Vagina (tissue), 2 donors: ENCODE measurements at regions not wholly inside any gene's neighbourhood (a gene's known extent, or its start where the extent isn't known, plus 50 kb on each side); places are given as distances from the start of the nearest gene placed in this dataset.
A peak's percentile ranks its signal among the peaks of the same experiment; 100 is the strongest.

Source experiments
- DNase-seq, 2 donors: peaks; one replicate each; pipeline ENCODE4 v3.0.0-alpha.2; 2017; ENCODE audit errors: extremely low spot score in 2 of 2
- H3K27ac ChIP-seq: fragments of 200-600 bp; sonication (generic); one replicate; pipeline ENCODE4 v1.5.1; 2019
- H3K27me3 ChIP-seq: fragments of 200-600 bp; sonication (generic); one replicate; pipeline ENCODE4 v1.5.1; 2019
- H3K36me3 ChIP-seq, 2 donors: fragments of 200-600 bp; sonication (generic); one replicate each; pipeline ENCODE4 v1.5.1; 2017 to 2019
- H3K4me1 ChIP-seq: fragments of 200-600 bp; sonication (generic); one replicate; pipeline ENCODE4 v1.5.1; 2019
- H3K4me3 ChIP-seq, 2 donors: fragments of 200-600 bp; sonication (generic); 1 replicate in 1 of 2; 2 replicates in 1 of 2; pipeline ENCODE4 v1.5.1; 2016 to 2019
- H3K9me3 ChIP-seq: fragments of 200-600 bp; sonication (generic); one replicate; pipeline ENCODE4 v1.5.1; 2019
- POLR2A ChIP-seq, 2 donors: fragments of 450-650 bp; IDR thresholded peaks; one replicate each; pipeline ENCODE4 v1.6.1; 2017; ENCODE audit warnings: antibody characterized with exemption in 2 of 2, mild to moderate bottlenecking in 2 of 2, moderate library complexity in 2 of 2
- POLR2AphosphoS5 ChIP-seq, 2 donors: sonication (generic); formaldehyde crosslinking; IDR thresholded peaks; one replicate each; pipeline ENCODE4 v1.9.0; 2017; ENCODE audit warnings: antibody characterized with exemption in 2 of 2, mild to moderate bottlenecking in 2 of 2, low read depth in 1 of 2; ENCODE audit not compliant: insufficient read depth in 1 of 2
- intact Hi-C: fragments of 100-400 bp; cut with DNase I; formaldehyde crosslinking; loops from one replicate; pipeline ENCODE4 v1.15.1; 2023
- TF ChIP-seq, protein P1 (sequence below), 3 experiments: fragments of 450-650 bp in 2 of 3; fragments of 200-600 bp in 1 of 3; sonication (generic) in 1 of 3; IDR thresholded peaks; one replicate each; pipeline ENCODE4 v1.5.1; 2017 to 2019; ENCODE audit warnings: antibody characterized with exemption in 3 of 3, mild to moderate bottlenecking in 2 of 3, moderate library complexity in 2 of 3

DNA sequence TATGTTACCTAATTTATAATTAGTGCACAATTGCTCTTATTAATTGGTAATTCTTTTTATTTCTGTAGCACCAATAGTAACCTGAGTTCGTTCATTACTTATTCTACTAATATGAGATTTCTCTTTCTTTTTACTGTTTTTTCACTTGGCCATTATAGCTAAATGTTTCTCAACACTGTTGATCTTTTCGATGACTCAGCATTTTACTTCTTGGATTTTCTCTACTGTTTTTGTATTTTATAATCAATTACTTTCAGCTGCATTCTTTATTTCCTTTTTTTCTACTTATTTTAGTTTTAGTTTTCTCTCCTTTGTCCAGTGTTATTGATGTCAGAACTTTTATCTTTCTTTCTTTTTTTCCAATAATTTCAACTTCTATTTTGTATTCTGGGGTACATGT lies 589.4 kb upstream of the SOX11 start:
- no peaks in the 10 kb centered on the region for H3K36me3 ChIP-seq
- H3K27me3 ChIP-seq = no peaks in the 10 kb centered on the region
- H3K4me3 ChIP-seq = no peak overlapping the region
- TF ChIP-seq POLR2AphosphoS5 (IDR thresholded peaks at IDR 0.05; ENCODE audit: insufficient read depth in 1 of 2, low read depth in 1 of 2) (no peak), POLR2A (IDR thresholded peaks at IDR 0.05) (no peak)
- TF ChIP-seq, protein P1, sequence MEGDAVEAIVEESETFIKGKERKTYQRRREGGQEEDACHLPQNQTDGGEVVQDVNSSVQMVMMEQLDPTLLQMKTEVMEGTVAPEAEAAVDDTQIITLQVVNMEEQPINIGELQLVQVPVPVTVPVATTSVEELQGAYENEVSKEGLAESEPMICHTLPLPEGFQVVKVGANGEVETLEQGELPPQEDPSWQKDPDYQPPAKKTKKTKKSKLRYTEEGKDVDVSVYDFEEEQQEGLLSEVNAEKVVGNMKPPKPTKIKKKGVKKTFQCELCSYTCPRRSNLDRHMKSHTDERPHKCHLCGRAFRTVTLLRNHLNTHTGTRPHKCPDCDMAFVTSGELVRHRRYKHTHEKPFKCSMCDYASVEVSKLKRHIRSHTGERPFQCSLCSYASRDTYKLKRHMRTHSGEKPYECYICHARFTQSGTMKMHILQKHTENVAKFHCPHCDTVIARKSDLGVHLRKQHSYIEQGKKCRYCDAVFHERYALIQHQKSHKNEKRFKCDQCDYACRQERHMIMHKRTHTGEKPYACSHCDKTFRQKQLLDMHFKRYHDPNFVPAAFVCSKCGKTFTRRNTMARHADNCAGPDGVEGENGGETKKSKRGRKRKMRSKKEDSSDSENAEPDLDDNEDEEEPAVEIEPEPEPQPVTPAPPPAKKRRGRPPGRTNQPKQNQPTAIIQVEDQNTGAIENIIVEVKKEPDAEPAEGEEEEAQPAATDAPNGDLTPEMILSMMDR (IDR thresholded peaks at IDR 0.05) = no peak
- intact Hi-C loops = no loop called here
- no peak for DNase-seq
- H3K4me1 ChIP-seq = no peaks in the 10 kb centered on the region
- no peaks in the 10 kb centered on the region for H3K9me3 ChIP-seq
- no peak overlapping the region for H3K27ac ChIP-seq

DNA sequence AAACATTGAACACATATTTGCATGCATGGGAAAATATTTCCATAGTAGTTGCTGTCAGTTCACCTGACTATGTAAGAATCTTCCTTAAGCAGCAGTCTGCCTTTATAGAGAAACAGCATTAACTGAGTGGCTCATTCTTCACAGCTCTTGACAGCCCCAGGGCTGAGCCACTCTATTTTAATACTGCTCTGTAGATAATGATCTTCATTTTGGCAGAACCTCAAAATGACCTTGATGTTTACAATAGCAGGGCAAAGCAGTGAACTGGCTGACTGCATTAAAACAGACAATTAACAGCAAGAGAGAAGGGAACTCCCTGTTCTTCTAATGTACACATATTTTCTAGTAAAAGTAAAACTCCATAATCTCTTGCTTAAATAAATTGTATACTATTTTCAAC lies 580.6 kb upstream of the SOX11 start:
- Histone ChIP-seq H3K4me1 (no peaks in the 10 kb centered on the region), H3K27ac (no peak overlapping the region), H3K4me3 (no peak overlapping the region), H3K36me3 (no peaks in the 10 kb centered on the region), H3K27me3 (no peaks in the 10 kb centered on the region), H3K9me3 (peaks cover 15% of the 10 kb centered on the region)
- intact Hi-C loops = no loop called here
- TF ChIP-seq, protein P1 (IDR thresholded peaks at IDR 0.05) = no peak
- no peak for TF ChIP-seq POLR2A (IDR thresholded peaks at IDR 0.05)
- TF ChIP-seq POLR2AphosphoS5 (IDR thresholded peaks at IDR 0.05; ENCODE audit: insufficient read depth in 1 of 2, low read depth in 1 of 2) = peak in 1 of 2 donors; percentile 73
- DNase-seq = no peak

DNA sequence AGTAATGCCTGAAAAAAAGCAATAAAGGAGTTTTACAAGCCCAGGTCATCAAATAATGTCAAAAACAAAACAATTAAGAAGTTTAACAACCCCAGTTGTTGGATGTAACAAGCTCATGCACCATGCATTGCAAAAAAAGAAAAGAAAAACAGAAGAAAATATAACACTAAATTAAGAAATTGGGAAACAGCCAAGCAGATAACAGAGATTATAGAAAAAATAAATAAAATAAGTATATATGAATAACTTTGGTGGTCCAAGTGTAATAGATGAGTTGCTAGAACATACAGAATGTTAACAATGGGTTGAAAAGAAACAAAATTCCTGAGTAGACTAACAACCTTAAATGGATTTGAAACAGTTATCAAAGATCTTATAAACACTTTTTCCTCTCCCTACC lies 573.1 kb upstream of the SOX11 start:
- TF ChIP-seq POLR2AphosphoS5 (IDR thresholded peaks at IDR 0.05; ENCODE audit: insufficient read depth in 1 of 2, low read depth in 1 of 2) (no peak), POLR2A (IDR thresholded peaks at IDR 0.05) (no peak)
- TF ChIP-seq, protein P1 (IDR thresholded peaks at IDR 0.05) = no peak
- Histone ChIP-seq H3K4me1 (no peaks in the 10 kb centered on the region), H3K27me3 (no peaks in the 10 kb centered on the region), H3K4me3 (no peak overlapping the region), H3K36me3 (no peaks in the 10 kb centered on the region), H3K9me3 (peaks cover 2% of the 10 kb centered on the region), H3K27ac (no peak overlapping the region)
- DNase-seq = no peak
- intact Hi-C loops = no loop called here

DNA sequence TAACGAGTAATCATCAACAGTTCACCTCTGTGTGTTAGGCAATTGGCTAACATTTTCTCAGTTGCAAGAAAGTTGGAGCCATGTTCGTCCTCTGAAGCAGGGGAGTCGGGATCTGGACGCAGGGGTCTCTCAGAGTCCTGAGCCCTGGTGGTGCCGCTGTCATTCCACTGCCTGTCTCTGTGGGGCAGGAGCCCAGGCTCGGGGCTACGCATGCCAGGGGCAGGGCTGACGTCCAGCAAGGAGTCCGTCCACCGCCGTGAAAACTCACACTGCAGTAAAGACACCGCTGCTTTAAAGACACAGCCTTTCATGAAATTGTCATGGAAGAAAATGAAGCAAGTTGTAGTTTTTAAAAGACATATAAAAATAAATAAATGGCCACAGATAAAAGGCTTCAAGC lies 571.1 kb upstream of the SOX11 start:
- no peaks in the 10 kb centered on the region for H3K4me1 ChIP-seq
- H3K4me3 ChIP-seq = no peak overlapping the region
- no peaks in the 10 kb centered on the region for H3K9me3 ChIP-seq
- no peak overlapping the region for H3K27ac ChIP-seq
- no peaks in the 10 kb centered on the region for H3K36me3 ChIP-seq
- TF ChIP-seq POLR2AphosphoS5 (IDR thresholded peaks at IDR 0.05; ENCODE audit: insufficient read depth in 1 of 2, low read depth in 1 of 2) (no peak), POLR2A (IDR thresholded peaks at IDR 0.05) (no peak)
- TF ChIP-seq, protein P1 (IDR thresholded peaks at IDR 0.05) = no peak
- DNase-seq = no peak
- intact Hi-C loops = no loop called here
- H3K27me3 ChIP-seq = no peaks in the 10 kb centered on the region

DNA sequence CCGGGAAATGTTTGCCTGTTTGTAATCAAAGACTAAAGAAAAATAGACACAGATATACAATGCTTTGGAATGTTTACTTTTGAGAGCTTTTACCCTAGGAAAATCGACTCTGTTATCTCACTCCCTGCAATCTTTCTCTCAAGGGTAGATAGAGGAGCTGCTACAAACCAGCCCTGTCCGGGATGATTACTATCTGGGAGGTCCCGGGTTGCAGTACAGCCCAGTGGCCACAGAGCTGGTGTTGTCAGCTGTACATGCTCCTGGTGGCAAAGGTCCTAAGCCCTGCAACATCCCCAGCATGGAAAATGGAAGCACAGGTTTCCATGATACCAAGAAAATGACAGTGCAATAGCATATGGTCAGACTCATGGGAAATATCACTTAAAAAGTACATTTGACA lies 570.5 kb upstream of the SOX11 start:
- Histone ChIP-seq H3K27me3 (no peaks in the 10 kb centered on the region), H3K4me1 (no peaks in the 10 kb centered on the region), H3K27ac (no peak overlapping the region), H3K4me3 (no peak overlapping the region), H3K9me3 (no peaks in the 10 kb centered on the region), H3K36me3 (no peaks in the 10 kb centered on the region)
- TF ChIP-seq, protein P1 (IDR thresholded peaks at IDR 0.05) = no peak
- TF ChIP-seq POLR2AphosphoS5 (IDR thresholded peaks at IDR 0.05; ENCODE audit: insufficient read depth in 1 of 2, low read depth in 1 of 2) (no peak), POLR2A (IDR thresholded peaks at IDR 0.05) (no peak)
- intact Hi-C loops = no loop called here
- DNase-seq = no peak
